ENCODE measurements at regions not wholly inside any gene's neighbourhood (a gene's known extent, or its start where the extent isn't known, plus 50 kb on each side); places are given as distances from the start of the nearest gene placed in this dataset.

- DNase-seq (ENCODE audit: extremely low spot score) = no peak
- no peak overlapping the region for H3K4me3 ChIP-seq
- 97% methylated on average over 13 of the region's 13 CpGs for WGBS
- peaks cover 0 to 4% (median 0%) of the 10 kb centered on the region in 4 donors for H3K27me3 ChIP-seq
- H3K9me3 ChIP-seq = no peaks in the 10 kb centered on the region
- H3K36me3 ChIP-seq = no peaks in the 10 kb centered on the region
- TF ChIP-seq EP300 (IDR thresholded peaks at IDR 0.05) = no peak
- TF ChIP-seq POLR2AphosphoS5 (IDR thresholded peaks at IDR 0.05) = no peak
- TF ChIP-seq, protein P1, sequence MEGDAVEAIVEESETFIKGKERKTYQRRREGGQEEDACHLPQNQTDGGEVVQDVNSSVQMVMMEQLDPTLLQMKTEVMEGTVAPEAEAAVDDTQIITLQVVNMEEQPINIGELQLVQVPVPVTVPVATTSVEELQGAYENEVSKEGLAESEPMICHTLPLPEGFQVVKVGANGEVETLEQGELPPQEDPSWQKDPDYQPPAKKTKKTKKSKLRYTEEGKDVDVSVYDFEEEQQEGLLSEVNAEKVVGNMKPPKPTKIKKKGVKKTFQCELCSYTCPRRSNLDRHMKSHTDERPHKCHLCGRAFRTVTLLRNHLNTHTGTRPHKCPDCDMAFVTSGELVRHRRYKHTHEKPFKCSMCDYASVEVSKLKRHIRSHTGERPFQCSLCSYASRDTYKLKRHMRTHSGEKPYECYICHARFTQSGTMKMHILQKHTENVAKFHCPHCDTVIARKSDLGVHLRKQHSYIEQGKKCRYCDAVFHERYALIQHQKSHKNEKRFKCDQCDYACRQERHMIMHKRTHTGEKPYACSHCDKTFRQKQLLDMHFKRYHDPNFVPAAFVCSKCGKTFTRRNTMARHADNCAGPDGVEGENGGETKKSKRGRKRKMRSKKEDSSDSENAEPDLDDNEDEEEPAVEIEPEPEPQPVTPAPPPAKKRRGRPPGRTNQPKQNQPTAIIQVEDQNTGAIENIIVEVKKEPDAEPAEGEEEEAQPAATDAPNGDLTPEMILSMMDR (IDR thresholded peaks at IDR 0.05) = no peak
- TF ChIP-seq POLR2A (IDR thresholded peaks at IDR 0.05; ENCODE audit: low read depth) = no peak
- intact Hi-C loops (cut with DNase I) = no loop called here
- no peak overlapping the region for H3K27ac ChIP-seq (replicated peaks in 1 of 4)
- H3K4me1 ChIP-seq = peaks cover 0 to 19% (median 8%) of the 10 kb centered on the region in 4 donors
Measured at GRCh38 chr21:45338311-45339017, 50.8 kb upstream of the POFUT2 start.

DNA sequence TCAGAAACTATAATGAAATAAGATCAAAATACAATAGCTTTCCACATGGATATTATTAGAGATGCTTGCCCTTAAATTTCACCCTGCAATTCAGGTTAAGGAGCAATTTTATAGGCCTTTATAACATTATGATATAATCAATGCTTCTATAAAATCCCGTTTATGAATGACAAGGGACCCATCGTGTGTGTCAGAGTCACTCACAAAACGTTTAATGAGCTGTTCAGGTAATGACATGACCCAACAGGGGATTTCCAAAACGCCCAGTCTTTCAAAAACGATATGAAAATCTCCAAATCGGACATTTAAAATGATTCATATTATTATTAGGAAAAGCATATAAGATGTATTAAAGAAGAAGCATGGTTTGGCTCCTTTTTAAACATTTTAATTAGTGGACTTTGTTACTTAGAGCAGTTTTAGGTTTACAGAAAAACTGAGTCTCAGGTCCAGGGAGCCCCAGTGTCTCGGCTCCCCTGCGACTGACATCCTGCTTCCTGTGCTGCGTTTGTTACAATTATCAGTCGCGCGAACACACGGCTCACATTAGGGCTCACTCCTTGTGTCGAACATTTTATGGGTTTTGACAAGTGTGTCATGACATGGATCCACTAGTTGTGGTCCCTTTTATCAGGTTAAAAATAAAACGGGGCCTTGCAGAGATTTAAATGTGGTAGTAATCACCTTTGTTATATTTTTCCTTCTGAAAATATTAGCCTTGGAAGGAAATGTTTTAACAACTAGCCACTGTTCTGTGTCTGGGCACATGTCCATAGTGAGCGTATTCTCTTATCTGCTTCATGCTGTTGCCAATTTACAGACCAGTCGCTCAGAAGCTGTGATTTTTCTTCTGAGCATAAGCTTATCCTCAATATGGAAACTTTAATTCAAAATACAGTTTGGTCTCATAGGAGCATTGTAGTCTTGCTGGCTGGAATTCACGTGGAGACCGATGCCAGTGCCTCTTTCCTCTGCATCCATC lies 52.0 kb upstream of the POFUT2 start:
- H3K9me3 ChIP-seq = no peaks in the 10 kb centered on the region
- no peak overlapping the region for H3K4me3 ChIP-seq
- peaks cover 0 to 14% (median 7%) of the 10 kb centered on the region in 4 donors for H3K4me1 ChIP-seq
- no peak for DNase-seq (ENCODE audit: extremely low spot score)
- 61% methylated on average over 19 of the region's 19 CpGs for WGBS
- peaks cover 0 to 4% (median 0%) of the 10 kb centered on the region in 4 donors for H3K27me3 ChIP-seq
- TF ChIP-seq EP300 (IDR thresholded peaks at IDR 0.05) (no peak), POLR2AphosphoS5 (IDR thresholded peaks at IDR 0.05) (no peak), POLR2A (IDR thresholded peaks at IDR 0.05; ENCODE audit: low read depth) (no peak)
- TF ChIP-seq, protein P1 (IDR thresholded peaks at IDR 0.05) = no peak
- intact Hi-C loops (cut with DNase I) = no loop called here
- no peaks in the 10 kb centered on the region for H3K36me3 ChIP-seq
- no peak overlapping the region for H3K27ac ChIP-seq (replicated peaks in 1 of 4)

- intact Hi-C loops (cut with DNase I) = no loop called here
- no peak for DNase-seq (ENCODE audit: extremely low spot score)
- H3K36me3 ChIP-seq = no peaks in the 10 kb centered on the region
- no peaks in the 10 kb centered on the region for H3K9me3 ChIP-seq
- peaks cover 0 to 4% (median 0%) of the 10 kb centered on the region in 4 donors for H3K27me3 ChIP-seq
- no peak overlapping the region for H3K27ac ChIP-seq (replicated peaks in 1 of 4)
- no peak for TF ChIP-seq POLR2A (IDR thresholded peaks at IDR 0.05; ENCODE audit: low read depth)
- no peak for TF ChIP-seq POLR2AphosphoS5 (IDR thresholded peaks at IDR 0.05)
- no peak for TF ChIP-seq EP300 (IDR thresholded peaks at IDR 0.05)
- TF ChIP-seq, protein P1 (IDR thresholded peaks at IDR 0.05) = no peak
- no peak overlapping the region for H3K4me3 ChIP-seq
- H3K4me1 ChIP-seq = peaks cover 0 to 13% (median 7%) of the 10 kb centered on the region in 4 donors
- 88% methylated on average over 8 of the region's 8 CpGs for WGBS
Measured at GRCh38 chr21:45340515-45340914, 52.8 kb upstream of the POFUT2 start.

- intact Hi-C loops (cut with DNase I) = no loop called here
- DNase-seq (ENCODE audit: extremely low spot score) = no peak
- H3K27me3 ChIP-seq = peaks cover 0 to 4% (median 0%) of the 10 kb centered on the region in 4 donors
- no peaks in the 10 kb centered on the region for H3K36me3 ChIP-seq
- peaks cover 0 to 13% (median 7%) of the 10 kb centered on the region in 4 donors for H3K4me1 ChIP-seq
- 87% methylated on average over 8 of the region's 8 CpGs for WGBS
- no peak overlapping the region for H3K27ac ChIP-seq (replicated peaks in 1 of 4)
- no peak for TF ChIP-seq POLR2AphosphoS5 (IDR thresholded peaks at IDR 0.05)
- no peak for TF ChIP-seq POLR2A (IDR thresholded peaks at IDR 0.05; ENCODE audit: low read depth)
- TF ChIP-seq, protein P1 (IDR thresholded peaks at IDR 0.05) = no peak
- no peak for TF ChIP-seq EP300 (IDR thresholded peaks at IDR 0.05)
- no peak overlapping the region for H3K4me3 ChIP-seq
- H3K9me3 ChIP-seq = no peaks in the 10 kb centered on the region
Measured at GRCh38 chr21:45341261-45341660, 53.6 kb upstream of the POFUT2 start.

Data from esophagus muscularis mucosa (tissue), 4 donors.